HG02852 (cell line): ENCODE measurements at regions not wholly inside any gene's neighbourhood (a gene's known extent, or its start where the extent isn't known, plus 50 kb on each side); places are given as distances from the start of the nearest gene placed in this dataset.

ENCODE experiments used
- ATAC-seq: cut with Tn5 transposase; IDR thresholded peaks from one replicate; pipeline ENCODE4 v1.9.1; 2021; ENCODE audit warnings: mild to moderate bottlenecking, moderate library complexity; ENCODE audit not compliant: unreplicated experiment

GRCh38 chr15:38878926-38879325 is 314.3 kb upstream of the RASGRP1 start:
- ATAC-seq, result no peak

GRCh38 chr15:38879909-38880471 is 315.4 kb upstream of the RASGRP1 start:
- ATAC-seq, result no peak

- ATAC-seq, result no peak
These were observed 317.6 kb upstream of the RASGRP1 start for GRCh38 chr15:38882221-38882620.

GRCh38 chr15:38883987-38884386 is 319.4 kb upstream of the RASGRP1 start:
- no peak for ATAC-seq

GRCh38 chr15:38885001-38885400 is 320.4 kb upstream of the RASGRP1 start:
- no peak for ATAC-seq

- no peak for ATAC-seq
These were observed 320.9 kb upstream of the RASGRP1 start for GRCh38 chr15:38885471-38885952.

- no peak for ATAC-seq
These were observed 321.9 kb upstream of the RASGRP1 start for GRCh38 chr15:38886315-38887163.

- no peak for ATAC-seq
These were observed 324.1 kb upstream of the RASGRP1 start for GRCh38 chr15:38888701-38889221.

GRCh38 chr15:38890194-38890593 is 325.6 kb upstream of the RASGRP1 start:
- no peak for ATAC-seq

GRCh38 chr15:38893925-38894242 is 329.3 kb upstream of the RASGRP1 start:
- no peak for ATAC-seq

- no peak for ATAC-seq
These were observed 329.8 kb upstream of the RASGRP1 start for GRCh38 chr15:38894243-38894948.

GRCh38 chr15:38895326-38896255 is 331.0 kb upstream of the RASGRP1 start:
- ATAC-seq, result no peak

GRCh38 chr15:38896647-38897046 is 332.0 kb upstream of the RASGRP1 start:
- ATAC-seq, result no peak

- no peak for ATAC-seq
These were observed 332.9 kb upstream of the RASGRP1 start for GRCh38 chr15:38897551-38897950.

GRCh38 chr15:38898236-38898635 is 333.6 kb upstream of the RASGRP1 start:
- no peak for ATAC-seq

GRCh38 chr15:38899300-38899699 is 334.7 kb upstream of the RASGRP1 start:
- no peak for ATAC-seq

- no peak for ATAC-seq
These were observed 339.7 kb upstream of the RASGRP1 start for GRCh38 chr15:38904298-38904697.

- ATAC-seq, result no peak
These were observed 341.0 kb upstream of the RASGRP1 start for GRCh38 chr15:38905632-38906031.

- ATAC-seq, result no peak
These were observed 356.4 kb upstream of the RASGRP1 start for GRCh38 chr15:38920966-38921365.

- no peak for ATAC-seq
These were observed 356.9 kb upstream of the RASGRP1 start for GRCh38 chr15:38921471-38921870.

GRCh38 chr15:38928431-38928830 is 363.8 kb upstream of the RASGRP1 start:
- no peak for ATAC-seq
